ENCODE measurements at regions not wholly inside any gene's neighbourhood (a gene's known extent, or its start where the extent isn't known, plus 50 kb on each side); places are given as distances from the start of the nearest gene placed in this dataset.

DNA sequence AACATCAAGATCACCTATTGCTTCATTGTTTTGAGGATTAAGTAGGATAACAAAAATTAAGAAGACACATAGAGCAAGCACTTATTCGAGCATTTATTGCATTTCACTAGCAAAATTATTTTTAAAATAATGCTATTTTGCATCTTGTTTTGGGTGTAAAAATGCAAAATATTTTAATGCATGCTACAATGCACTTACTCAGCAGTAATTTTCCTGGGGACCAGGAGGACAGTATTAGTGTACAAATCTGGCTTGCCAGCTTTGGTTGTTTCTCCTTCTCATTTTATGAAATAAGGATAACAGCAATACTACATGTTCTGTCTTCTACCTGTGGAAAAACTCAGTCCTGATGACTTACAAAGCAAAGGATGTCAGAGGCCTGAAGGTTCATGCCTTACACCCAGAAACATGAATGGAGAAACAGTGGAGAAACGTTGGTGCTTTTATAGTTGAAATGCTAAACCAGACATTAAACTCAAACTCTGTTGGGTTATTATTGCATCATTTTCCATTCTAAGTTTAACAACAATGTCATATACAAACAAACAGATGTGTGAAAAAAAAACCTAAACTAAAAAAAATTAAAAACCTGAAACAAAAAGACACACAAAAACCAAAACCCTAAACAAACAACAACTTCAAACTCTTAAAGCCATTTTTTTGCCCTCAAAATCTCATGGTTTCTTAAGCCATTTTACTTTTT lies 50.2 kb upstream of the ATXN1 start:
- DNase-seq, result no peak
- TF ChIP-seq, protein P1, sequence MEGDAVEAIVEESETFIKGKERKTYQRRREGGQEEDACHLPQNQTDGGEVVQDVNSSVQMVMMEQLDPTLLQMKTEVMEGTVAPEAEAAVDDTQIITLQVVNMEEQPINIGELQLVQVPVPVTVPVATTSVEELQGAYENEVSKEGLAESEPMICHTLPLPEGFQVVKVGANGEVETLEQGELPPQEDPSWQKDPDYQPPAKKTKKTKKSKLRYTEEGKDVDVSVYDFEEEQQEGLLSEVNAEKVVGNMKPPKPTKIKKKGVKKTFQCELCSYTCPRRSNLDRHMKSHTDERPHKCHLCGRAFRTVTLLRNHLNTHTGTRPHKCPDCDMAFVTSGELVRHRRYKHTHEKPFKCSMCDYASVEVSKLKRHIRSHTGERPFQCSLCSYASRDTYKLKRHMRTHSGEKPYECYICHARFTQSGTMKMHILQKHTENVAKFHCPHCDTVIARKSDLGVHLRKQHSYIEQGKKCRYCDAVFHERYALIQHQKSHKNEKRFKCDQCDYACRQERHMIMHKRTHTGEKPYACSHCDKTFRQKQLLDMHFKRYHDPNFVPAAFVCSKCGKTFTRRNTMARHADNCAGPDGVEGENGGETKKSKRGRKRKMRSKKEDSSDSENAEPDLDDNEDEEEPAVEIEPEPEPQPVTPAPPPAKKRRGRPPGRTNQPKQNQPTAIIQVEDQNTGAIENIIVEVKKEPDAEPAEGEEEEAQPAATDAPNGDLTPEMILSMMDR (IDR thresholded peaks at IDR 0.05 in 8 of 11, conservative IDR thresholded peaks at IDR 0.05 in 3 of 11), result no peak
- TF ChIP-seq POLR2AphosphoS5 (IDR thresholded peaks at IDR 0.05), result no peak
- no peak for TF ChIP-seq POLR2A (IDR thresholded peaks at IDR 0.05)
- Histone ChIP-seq H3K36me3 (no peaks in the 10 kb centered on the region), H3K27me3 (replicated peaks in 1 of 7) (no peaks in the 10 kb centered on the region), H3K9me3 (peaks cover 9 to 52% (median 38%) of the 10 kb centered on the region in 8 donors), H3K4me1 (no peaks in the 10 kb centered on the region), H3K27ac (no peak overlapping the region), H3K4me3 (no peak overlapping the region)
- intact Hi-C loops (cut with DNase I; ENCODE audit: low total_unique reads), result no loop called here
- 74 to 86% (median 82%) methylated on average over 2 of the region's 2 CpGs for WGBS, 5 donors
